IMR-90 (cell line): ENCODE measurements at regions not wholly inside any gene's neighbourhood (a gene's known extent, or its start where the extent isn't known, plus 50 kb on each side); places are given as distances from the start of the nearest gene placed in this dataset.

Experiments used
- BHLHE40 ChIP-seq: fragments of 150-350 bp; IDR thresholded peaks from 2 replicates; pipeline ENCODE4 v1.6.1; 2016; ENCODE audit warnings: mild to moderate bottlenecking, low read depth, low read length
- CTCF ChIP-seq: conservative IDR thresholded peaks from 2 replicates; pipeline ENCODE4 v1.5.1; 2012; ENCODE audit warnings: mild to moderate bottlenecking, low read depth, low read length, improper control_type of control experiment
- POLR2A ChIP-seq: IDR thresholded peaks from 2 replicates; pipeline ENCODE4 v1.6.1; 2012; ENCODE audit warnings: mild to moderate bottlenecking, low read depth, low read length
- RAD21 ChIP-seq: IDR thresholded peaks from 2 replicates; pipeline ENCODE4 v1.6.1; 2012; ENCODE audit warnings: low read length, improper control_type of control experiment
- RCOR1 ChIP-seq: IDR thresholded peaks from 2 replicates; pipeline ENCODE4 v1.6.1; 2012; ENCODE audit warnings: mild to moderate bottlenecking, low read length, improper control_type of control experiment; ENCODE audit not compliant: insufficient replicate concordance

GRCh38 chr14:34211732-34212131 is 250.3 kb downstream of the SPTSSA start:
- TF ChIP-seq POLR2A = no peak
- no peak for TF ChIP-seq CTCF
- TF ChIP-seq BHLHE40 = no peak
- TF ChIP-seq RCOR1 = no peak
- no peak for TF ChIP-seq RAD21
